ENCODE measurements at regions not wholly inside any gene's neighbourhood (a gene's known extent, or its start where the extent isn't known, plus 50 kb on each side); places are given as distances from the start of the nearest gene placed in this dataset.

DNA sequence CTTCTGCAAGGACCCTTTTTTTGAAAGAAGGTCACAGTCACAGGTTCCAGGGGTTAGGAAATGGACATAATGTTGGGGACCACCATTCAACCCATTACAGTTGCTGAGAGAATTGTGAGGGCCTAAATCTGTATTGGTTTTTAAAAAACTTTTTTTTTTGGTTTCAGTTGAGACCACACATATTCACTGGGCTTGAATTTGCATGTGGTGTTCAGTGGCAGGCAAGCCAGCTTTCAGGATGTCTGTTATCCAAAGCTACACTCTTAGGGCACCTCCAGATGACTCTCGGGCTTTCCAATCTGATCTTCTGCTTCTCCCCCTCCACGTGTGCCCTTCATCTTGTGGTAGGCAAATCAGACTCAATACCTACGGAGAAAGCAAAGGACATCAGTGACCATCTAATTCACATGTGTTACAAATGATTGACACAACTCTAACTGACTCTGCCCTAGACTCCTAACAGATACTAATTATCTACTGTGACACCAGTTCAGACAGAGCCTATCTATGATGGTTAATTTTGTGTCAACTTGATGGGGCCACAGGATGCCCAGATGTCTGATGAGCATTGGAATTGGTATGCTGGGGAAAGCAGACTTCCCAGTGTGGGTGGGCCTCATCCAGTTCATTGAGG lies 93.3 kb upstream of the ELMO1 start:
- H3K4me3 ChIP-seq (ENCODE audit: low read length): no peak overlapping the region
- TF ChIP-seq, protein P1, sequence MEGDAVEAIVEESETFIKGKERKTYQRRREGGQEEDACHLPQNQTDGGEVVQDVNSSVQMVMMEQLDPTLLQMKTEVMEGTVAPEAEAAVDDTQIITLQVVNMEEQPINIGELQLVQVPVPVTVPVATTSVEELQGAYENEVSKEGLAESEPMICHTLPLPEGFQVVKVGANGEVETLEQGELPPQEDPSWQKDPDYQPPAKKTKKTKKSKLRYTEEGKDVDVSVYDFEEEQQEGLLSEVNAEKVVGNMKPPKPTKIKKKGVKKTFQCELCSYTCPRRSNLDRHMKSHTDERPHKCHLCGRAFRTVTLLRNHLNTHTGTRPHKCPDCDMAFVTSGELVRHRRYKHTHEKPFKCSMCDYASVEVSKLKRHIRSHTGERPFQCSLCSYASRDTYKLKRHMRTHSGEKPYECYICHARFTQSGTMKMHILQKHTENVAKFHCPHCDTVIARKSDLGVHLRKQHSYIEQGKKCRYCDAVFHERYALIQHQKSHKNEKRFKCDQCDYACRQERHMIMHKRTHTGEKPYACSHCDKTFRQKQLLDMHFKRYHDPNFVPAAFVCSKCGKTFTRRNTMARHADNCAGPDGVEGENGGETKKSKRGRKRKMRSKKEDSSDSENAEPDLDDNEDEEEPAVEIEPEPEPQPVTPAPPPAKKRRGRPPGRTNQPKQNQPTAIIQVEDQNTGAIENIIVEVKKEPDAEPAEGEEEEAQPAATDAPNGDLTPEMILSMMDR (conservative IDR thresholded peaks at IDR 0.05; ENCODE audit: low read depth, low read length): no peak
- no peak for DNase-seq (ENCODE audit: low read depth)

DNA sequence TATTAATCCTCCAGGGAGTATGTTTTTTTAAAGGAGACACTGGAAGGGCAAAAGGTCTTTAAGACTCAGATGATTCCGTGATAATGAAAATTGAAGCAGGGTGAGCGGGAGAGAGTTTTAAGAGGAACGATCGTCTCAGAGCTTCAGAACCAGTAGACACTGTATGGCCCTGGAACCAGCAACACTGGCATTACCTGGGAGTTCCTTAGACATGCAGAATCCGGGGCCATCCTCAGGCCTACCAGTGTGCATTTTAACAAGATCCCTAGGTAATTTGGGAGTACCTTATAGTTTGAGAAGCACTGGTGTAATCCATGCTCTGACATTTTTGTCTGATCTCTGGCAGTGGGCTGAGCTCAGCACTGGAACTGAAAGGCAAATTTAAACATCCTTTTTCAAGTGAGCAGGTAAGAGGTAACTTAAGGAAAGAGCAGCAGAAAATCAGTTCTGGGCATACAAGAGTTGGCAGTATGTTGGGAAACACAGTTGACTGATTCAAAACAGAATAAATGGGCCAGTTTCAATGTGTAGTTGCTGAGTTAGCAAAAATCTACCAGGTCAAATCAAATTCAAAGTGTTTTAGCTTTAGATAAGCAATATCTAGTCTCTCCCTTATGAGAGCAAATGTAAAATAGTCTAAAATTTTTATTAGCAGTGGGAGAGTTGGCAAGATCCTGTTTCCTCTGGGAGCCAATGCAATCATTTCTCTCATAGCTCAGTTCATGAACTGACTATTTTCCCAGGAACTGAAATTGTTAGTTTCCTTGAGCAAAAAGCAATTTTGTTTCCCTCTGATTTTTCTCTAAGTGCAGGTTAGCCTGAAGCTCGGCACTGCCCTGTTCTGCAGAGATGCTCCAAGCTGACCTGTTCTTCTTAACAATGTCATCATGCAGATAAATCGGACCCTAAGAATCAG lies 97.2 kb upstream of the ELMO1 start:
- TF ChIP-seq, protein P1 (conservative IDR thresholded peaks at IDR 0.05; ENCODE audit: low read depth, low read length): no peak

DNA sequence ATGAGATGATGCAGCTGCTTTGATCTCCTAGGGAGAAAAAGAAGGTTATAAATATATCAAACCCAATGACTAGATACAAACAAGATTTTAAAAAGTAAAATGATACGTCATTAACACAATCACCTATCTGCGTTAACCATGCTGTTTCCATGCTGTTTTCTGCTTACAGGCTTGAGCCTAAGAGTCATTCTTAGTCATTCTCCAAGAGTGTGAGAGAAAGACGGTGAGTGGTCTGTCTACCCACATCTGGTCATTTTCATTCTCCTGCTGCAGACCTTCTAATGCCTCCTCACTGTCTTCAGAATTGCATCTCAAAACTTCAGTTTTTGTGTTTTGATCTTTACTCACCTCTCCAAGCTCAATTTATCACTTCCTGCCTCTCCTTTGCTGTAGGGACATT lies 98.0 kb upstream of the ELMO1 start:
- DNase-seq (ENCODE audit: low read depth): no peak
- TF ChIP-seq, protein P1 (conservative IDR thresholded peaks at IDR 0.05; ENCODE audit: low read depth, low read length): no peak
- no peak overlapping the region for H3K4me3 ChIP-seq (ENCODE audit: low read length)

More for the DNA sequence above, 97.2 kb upstream of the ELMO1 start:
- H3K4me3 ChIP-seq (ENCODE audit: low read length): no peak overlapping the region
- DNase-seq (ENCODE audit: low read depth): no peak

DNA sequence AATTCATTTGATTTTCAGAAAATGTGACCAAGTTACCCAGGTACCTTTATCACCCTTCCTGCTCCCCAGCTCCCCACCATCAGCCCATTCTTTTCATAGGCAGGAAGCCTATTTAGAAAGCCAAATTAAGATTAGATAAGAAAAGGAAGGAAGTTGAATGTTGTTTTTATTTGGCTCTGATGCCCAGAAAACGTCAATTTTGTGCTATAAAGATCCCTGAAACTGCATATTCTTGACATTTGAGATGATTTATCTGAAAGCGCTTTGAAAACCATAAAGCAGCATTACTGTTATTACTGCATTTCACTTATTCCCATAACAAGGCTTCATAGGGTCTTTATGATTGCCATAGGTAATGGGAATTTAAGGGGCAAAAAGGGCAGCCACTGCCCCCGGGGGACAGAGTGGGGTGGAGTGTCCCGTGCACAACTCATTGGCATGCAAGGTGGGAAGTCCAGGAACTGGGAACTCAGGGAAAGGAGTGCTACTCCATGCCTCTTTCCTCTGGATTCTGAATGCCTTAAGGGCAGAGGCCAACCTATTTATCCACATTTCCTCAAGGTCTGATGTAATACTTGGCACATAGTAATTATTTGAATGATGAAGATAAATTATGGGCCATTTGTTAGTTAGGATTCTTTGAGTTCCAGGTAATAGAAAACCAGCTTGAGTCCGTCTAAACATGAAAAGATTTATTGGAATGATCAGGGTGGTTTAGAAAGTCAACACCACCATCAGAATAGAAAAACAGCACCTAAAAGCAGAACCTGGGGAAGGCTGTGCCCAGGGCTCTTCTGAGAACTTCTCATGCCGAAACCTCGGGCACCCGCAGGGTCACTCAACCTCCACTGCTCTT lies 100.6 kb upstream of the ELMO1 start:
- H3K4me3 ChIP-seq (ENCODE audit: low read length): no peak overlapping the region
- no peak for DNase-seq (ENCODE audit: low read depth)
- TF ChIP-seq, protein P1 (conservative IDR thresholded peaks at IDR 0.05; ENCODE audit: low read depth, low read length): no peak

DNA sequence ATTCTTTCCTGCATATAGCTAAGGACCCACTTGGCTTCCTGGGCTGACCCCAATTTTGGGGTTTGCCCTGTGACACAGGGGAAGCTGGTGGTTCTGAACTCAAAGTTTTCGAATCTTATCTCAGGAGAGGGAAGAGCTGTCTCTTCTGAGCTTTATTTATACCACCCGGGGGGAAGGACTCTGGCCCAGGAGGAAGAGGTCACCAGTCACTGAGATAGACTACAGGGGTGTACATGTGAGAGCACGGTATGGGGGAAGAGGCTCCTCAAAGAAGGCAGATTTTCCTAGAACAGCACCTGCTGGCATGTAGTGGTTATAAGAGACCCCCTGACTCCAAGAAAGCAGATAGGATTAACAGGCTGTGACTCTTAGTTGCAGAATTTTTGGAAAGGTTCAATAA lies 101.8 kb upstream of the ELMO1 start:
- no peak overlapping the region for H3K4me3 ChIP-seq (ENCODE audit: low read length)
- TF ChIP-seq, protein P1 (conservative IDR thresholded peaks at IDR 0.05; ENCODE audit: low read depth, low read length): no peak
- no peak for DNase-seq (ENCODE audit: low read depth)

DNA sequence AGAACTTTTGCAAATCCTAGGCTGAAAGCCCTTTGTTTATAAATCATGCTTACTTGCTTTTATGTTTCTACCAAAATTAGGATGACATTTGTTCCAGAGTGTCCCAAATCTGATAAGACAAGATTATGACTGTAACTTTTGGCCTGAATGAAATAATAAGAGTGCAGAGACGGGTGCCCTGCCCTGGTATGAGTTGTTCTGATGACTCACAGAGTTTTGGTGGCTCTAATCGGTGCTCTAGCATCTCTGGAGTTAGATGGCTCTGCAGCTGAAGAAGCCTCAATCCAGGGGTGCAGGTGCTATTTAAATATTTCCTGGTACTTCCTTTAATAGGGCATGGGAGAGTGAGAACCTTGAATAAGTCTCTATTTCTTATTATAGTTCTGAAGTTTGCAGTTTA lies 102.2 kb upstream of the ELMO1 start:
- no peak overlapping the region for H3K4me3 ChIP-seq (ENCODE audit: low read length)
- TF ChIP-seq, protein P1 (conservative IDR thresholded peaks at IDR 0.05; ENCODE audit: low read depth, low read length): no peak
- DNase-seq (ENCODE audit: low read depth): no peak
